AG08395 (cell line): ENCODE measurements at regions not wholly inside any gene's neighbourhood (a gene's known extent, or its start where the extent isn't known, plus 50 kb on each side); places are given as distances from the start of the nearest gene placed in this dataset.
"Not testable (repeated sequence)": the region's sequence is repeated elsewhere in the genome, so short reads cannot be mapped to it uniquely, and the experiment has no call there.

Source experiments
- DNase-seq: peaks from one replicate; pipeline ENCODE4 v3.0.0; 2012; ENCODE audit warnings: mixed read lengths, low spot score

GRCh38 chr12:25684070-25684469, 131.0 kb upstream of the LMNTD1 start:
- DNase-seq, result no peak

GRCh38 chr12:25686351-25686750, 133.3 kb upstream of the LMNTD1 start:
- no peak for DNase-seq

GRCh38 chr12:25687226-25687625, 134.1 kb upstream of the LMNTD1 start:
- no peak for DNase-seq

- DNase-seq, result not testable (repeated sequence)
Measured at GRCh38 chr12:25688851-25689250, 135.8 kb upstream of the LMNTD1 start.

- DNase-seq, result peak; percentile 33
Measured at GRCh38 chr12:25689996-25690501, 137.0 kb upstream of the LMNTD1 start.

GRCh38 chr12:25690996-25691864, 138.1 kb upstream of the LMNTD1 start:
- DNase-seq, result no peak

- no peak for DNase-seq
Measured at GRCh38 chr12:25691865-25692114, 138.7 kb upstream of the LMNTD1 start.

- DNase-seq, result peak; percentile 68
Measured at GRCh38 chr12:25692115-25693035, 139.3 kb upstream of the LMNTD1 start.

- peak; percentile 79 for DNase-seq
Measured at GRCh38 chr12:25694072-25694471, 141.0 kb upstream of the LMNTD1 start.

GRCh38 chr12:25695574-25695973, 142.5 kb upstream of the LMNTD1 start:
- no peak for DNase-seq

GRCh38 chr12:25698772-25699171, 145.7 kb upstream of the LMNTD1 start:
- no peak for DNase-seq

GRCh38 chr12:25699454-25699853, 146.4 kb upstream of the LMNTD1 start:
- no peak for DNase-seq

- DNase-seq, result no peak
Measured at GRCh38 chr12:25701290-25701689, 148.2 kb upstream of the LMNTD1 start.

- DNase-seq, result no peak
Measured at GRCh38 chr12:25702553-25702952, 149.5 kb upstream of the LMNTD1 start.

- no peak for DNase-seq
Measured at GRCh38 chr12:25705261-25705660, 152.2 kb upstream of the LMNTD1 start.

GRCh38 chr12:25706646-25707045, 153.6 kb upstream of the LMNTD1 start:
- DNase-seq, result not testable (repeated sequence)

GRCh38 chr12:25707056-25707455, 154.0 kb upstream of the LMNTD1 start:
- no peak for DNase-seq

- no peak for DNase-seq
Measured at GRCh38 chr12:25708661-25709060, 155.6 kb upstream of the LMNTD1 start.

- no peak for DNase-seq
Measured at GRCh38 chr12:25710128-25710527, 157.0 kb upstream of the LMNTD1 start.

- not testable (repeated sequence) for DNase-seq
Measured at GRCh38 chr12:25710938-25711605, 158.0 kb upstream of the LMNTD1 start.

- no peak for DNase-seq
Measured at GRCh38 chr12:25712169-25712568, 159.1 kb upstream of the LMNTD1 start.

GRCh38 chr12:25713264-25713663, 160.2 kb upstream of the LMNTD1 start:
- DNase-seq, result no peak
